ENCODE measurements at regions not wholly inside any gene's neighbourhood (a gene's known extent, or its start where the extent isn't known, plus 50 kb on each side); places are given as distances from the start of the nearest gene placed in this dataset.

DNA sequence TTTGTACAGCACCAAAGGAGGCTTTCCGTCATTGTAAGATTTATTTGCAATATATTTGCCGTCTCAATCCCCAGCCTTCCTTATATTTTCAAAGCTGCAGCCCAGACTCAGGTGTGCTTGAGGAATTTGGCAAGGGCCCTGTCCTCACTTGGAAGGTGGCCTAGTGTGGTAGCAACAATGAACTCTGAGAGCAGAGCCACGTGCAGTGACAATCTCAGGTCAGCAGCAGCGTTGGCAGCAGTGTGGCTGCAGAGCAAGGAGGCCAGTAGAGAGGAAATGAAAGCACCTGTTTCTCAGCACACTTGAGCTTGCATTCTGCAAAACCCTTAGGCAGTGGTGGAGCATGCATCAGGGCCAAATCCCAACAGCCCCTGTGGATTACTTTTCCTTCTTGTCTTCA is 613.5 kb downstream of the RBFOX1 start:
- DNase-seq (ENCODE audit: extremely low spot score) = no peak
- CTCF ChIA-PET = no interaction called here
- POLR2A ChIA-PET = no interaction called here
- TF ChIP-seq, protein P1, sequence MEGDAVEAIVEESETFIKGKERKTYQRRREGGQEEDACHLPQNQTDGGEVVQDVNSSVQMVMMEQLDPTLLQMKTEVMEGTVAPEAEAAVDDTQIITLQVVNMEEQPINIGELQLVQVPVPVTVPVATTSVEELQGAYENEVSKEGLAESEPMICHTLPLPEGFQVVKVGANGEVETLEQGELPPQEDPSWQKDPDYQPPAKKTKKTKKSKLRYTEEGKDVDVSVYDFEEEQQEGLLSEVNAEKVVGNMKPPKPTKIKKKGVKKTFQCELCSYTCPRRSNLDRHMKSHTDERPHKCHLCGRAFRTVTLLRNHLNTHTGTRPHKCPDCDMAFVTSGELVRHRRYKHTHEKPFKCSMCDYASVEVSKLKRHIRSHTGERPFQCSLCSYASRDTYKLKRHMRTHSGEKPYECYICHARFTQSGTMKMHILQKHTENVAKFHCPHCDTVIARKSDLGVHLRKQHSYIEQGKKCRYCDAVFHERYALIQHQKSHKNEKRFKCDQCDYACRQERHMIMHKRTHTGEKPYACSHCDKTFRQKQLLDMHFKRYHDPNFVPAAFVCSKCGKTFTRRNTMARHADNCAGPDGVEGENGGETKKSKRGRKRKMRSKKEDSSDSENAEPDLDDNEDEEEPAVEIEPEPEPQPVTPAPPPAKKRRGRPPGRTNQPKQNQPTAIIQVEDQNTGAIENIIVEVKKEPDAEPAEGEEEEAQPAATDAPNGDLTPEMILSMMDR (IDR thresholded peaks at IDR 0.05; ENCODE audit: control extremely low read depth, extremely low read depth, low read depth, missing control alignments) = no peak

GRCh38 chr16:7938175-7938574 is 605.5 kb downstream of the RBFOX1 start:
- DNase-seq (ENCODE audit: extremely low spot score) = no peak
- ChIA-PET POLR2A (no interaction called here), CTCF (no interaction called here)

DNA sequence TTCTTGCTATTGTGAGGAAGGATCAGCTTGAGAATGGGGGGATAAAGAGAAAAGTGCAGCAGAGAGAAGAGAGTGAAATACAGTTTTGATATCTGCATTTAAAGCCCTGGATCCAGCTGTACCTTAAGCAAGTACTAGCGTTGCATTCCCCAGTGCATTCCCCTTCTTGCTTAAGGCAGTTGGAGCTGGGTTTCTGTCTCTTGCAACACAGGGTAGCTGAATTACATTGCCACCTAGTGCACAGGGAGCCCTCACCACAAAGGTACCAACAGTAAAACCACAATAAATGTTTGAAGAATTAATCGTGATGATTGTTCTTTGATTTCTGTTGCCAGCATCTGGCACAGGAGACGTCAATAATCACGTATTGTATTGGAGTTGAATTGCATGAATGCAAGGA is 588.7 kb downstream of the RBFOX1 start:
- POLR2A ChIA-PET = no interaction called here
- CTCF ChIA-PET = no interaction called here
- TF ChIP-seq, protein P1 (IDR thresholded peaks at IDR 0.05; ENCODE audit: control extremely low read depth, extremely low read depth, low read depth, missing control alignments) = no peak
- DNase-seq (ENCODE audit: extremely low spot score) = no peak

More at GRCh38 chr16:7938175-7938574, 605.5 kb downstream of the RBFOX1 start:
- TF ChIP-seq, protein P1 (IDR thresholded peaks at IDR 0.05; ENCODE audit: control extremely low read depth, extremely low read depth, low read depth, missing control alignments) = no peak

GRCh38 chr16:7919782-7920181 is 587.1 kb downstream of the RBFOX1 start:
- TF ChIP-seq, protein P1 (IDR thresholded peaks at IDR 0.05; ENCODE audit: control extremely low read depth, extremely low read depth, low read depth, missing control alignments) = no peak
- DNase-seq (ENCODE audit: extremely low spot score) = no peak
- POLR2A ChIA-PET = no interaction called here
- CTCF ChIA-PET = no interaction called here

DNA sequence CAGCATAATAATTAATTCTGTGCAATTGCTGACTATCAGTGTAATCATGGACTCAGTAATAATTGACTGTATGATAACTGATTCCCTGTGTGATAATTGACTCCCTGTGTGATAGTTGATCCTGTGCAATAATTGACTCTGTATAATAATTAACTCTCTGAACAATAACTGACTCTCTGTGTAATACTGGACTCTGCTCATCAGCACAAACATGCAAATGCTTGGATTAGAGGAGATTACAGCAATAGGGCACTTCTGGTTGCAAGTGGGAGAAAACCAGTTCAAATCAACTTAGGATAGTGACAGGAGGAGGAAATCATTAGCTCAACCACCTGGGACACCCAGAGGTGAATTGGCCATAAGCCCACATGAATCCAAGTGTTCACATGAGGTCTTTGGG is 582.1 kb downstream of the RBFOX1 start:
- TF ChIP-seq, protein P1 (IDR thresholded peaks at IDR 0.05; ENCODE audit: control extremely low read depth, extremely low read depth, low read depth, missing control alignments) = no peak
- ChIA-PET CTCF (no interaction called here), POLR2A (no interaction called here)
- DNase-seq (ENCODE audit: extremely low spot score) = no peak

DNA sequence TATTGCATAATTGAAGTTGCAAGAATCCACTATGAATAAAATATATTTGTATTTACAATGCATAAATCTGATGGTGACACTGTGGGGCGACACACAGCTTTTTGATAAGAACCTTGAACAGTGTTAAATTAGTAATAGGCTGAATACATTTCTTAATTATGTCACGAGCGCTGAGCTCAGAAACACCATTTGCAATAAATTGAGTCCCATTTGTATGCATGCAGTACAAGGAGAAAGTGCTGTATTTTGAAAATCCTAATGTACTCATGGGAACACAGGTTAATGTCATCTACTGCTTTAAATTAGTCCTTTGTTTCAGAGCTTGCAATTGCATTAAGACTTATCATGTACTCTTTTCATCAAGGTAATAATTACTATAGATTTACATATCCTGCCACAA is 579.5 kb downstream of the RBFOX1 start:
- ChIA-PET POLR2A (no interaction called here), CTCF (no interaction called here)
- no peak for DNase-seq (ENCODE audit: extremely low spot score)
- TF ChIP-seq, protein P1 (IDR thresholded peaks at IDR 0.05; ENCODE audit: control extremely low read depth, extremely low read depth, low read depth, missing control alignments) = no peak

- TF ChIP-seq, protein P1 (IDR thresholded peaks at IDR 0.05; ENCODE audit: control extremely low read depth, extremely low read depth, low read depth, missing control alignments) = no peak
- ChIA-PET CTCF (no interaction called here), POLR2A (no interaction called here)
- DNase-seq (ENCODE audit: extremely low spot score) = no peak
Measured at GRCh38 chr16:7910116-7910515, 577.5 kb downstream of the RBFOX1 start.
